ENCODE measurements at regions not wholly inside any gene's neighbourhood (a gene's known extent, or its start where the extent isn't known, plus 50 kb on each side); places are given as distances from the start of the nearest gene placed in this dataset.

- TF ChIP-seq ZBTB44 (tag by site-specific recombination; IDR thresholded peaks at IDR 0.05) (no peak), ZNF184 (tag by site-specific recombination; IDR thresholded peaks at IDR 0.05) (no peak), ZNF214 (tag by site-specific recombination; IDR thresholded peaks at IDR 0.05; ENCODE audit: borderline replicate concordance) (no peak), PRDM2 (tag by site-specific recombination; IDR thresholded peaks at IDR 0.05; ENCODE audit: borderline replicate concordance) (no peak), KLF10 (tag by site-specific recombination; IDR thresholded peaks at IDR 0.05) (no peak), ZNF677 (tag by site-specific recombination; IDR thresholded peaks at IDR 0.05) (no peak), ZNF18 (tag by site-specific recombination; IDR thresholded peaks at IDR 0.05) (no peak), ZNF211 (tag by site-specific recombination; IDR thresholded peaks at IDR 0.05; ENCODE audit: low read depth) (no peak), ZSCAN5A (tag by site-specific recombination; IDR thresholded peaks at IDR 0.05) (no peak), ZNF140 (tag by site-specific recombination; IDR thresholded peaks at IDR 0.05) (no peak), KLF16 (tag by site-specific recombination; IDR thresholded peaks at IDR 0.05) (no peak)
Observed at GRCh38 chr7:51551070-51551469, 234.5 kb upstream of the COBL start (continued).

- no peaks in the 10 kb centered on the region for H3K4me1 ChIP-seq (ENCODE audit: control insufficient read depth, insufficient read depth, low read length)
- no peaks in the 10 kb centered on the region for H3K36me3 ChIP-seq (ENCODE audit: control insufficient read depth in 2 of 2, insufficient read depth in 1 of 2, low read length in 2 of 2)
- H3K4me3 ChIP-seq (ENCODE audit: low read depth, low read length), result no peak overlapping the region
- ChIA-PET POLR2A (no interaction called here), CTCF (no interaction called here)
- no peak overlapping the region for H3K27ac ChIP-seq (ENCODE audit: extremely low read depth, low read depth, low read length)
- no peaks in the 10 kb centered on the region for H3K9me3 ChIP-seq (ENCODE audit: control insufficient read depth, insufficient read depth, low read depth, low read length)
- TF ChIP-seq ZNF623 (tag by site-specific recombination; IDR thresholded peaks at IDR 0.05) (no peak), REST (tag by site-specific recombination; IDR thresholded peaks at IDR 0.05) (no peak), ZSCAN4 (tag by site-specific recombination; IDR thresholded peaks at IDR 0.05) (no peak), IKZF3 (tag by site-specific recombination; IDR thresholded peaks at IDR 0.05) (no peak), ZBTB8A (tag by site-specific recombination; IDR thresholded peaks at IDR 0.05) (no peak), ZBTB6 (tag by site-specific recombination; IDR thresholded peaks at IDR 0.05) (no peak), ZNF76 (tag by site-specific recombination; IDR thresholded peaks at IDR 0.05; ENCODE audit: borderline replicate concordance, low read depth) (no peak), SCRT2 (tag by site-specific recombination; IDR thresholded peaks at IDR 0.05) (no peak), ZNF223 (tag by site-specific recombination; IDR thresholded peaks at IDR 0.05) (no peak), ZNF501 (tag by site-specific recombination; IDR thresholded peaks at IDR 0.05) (no peak)
Observed at GRCh38 chr7:51545131-51545530, 228.5 kb upstream of the COBL start.

Data from HEK293 (cell line).